IPS-NIHi11 (cell line): ENCODE measurements at regions not wholly inside any gene's neighbourhood (a gene's known extent, or its start where the extent isn't known, plus 50 kb on each side); places are given as distances from the start of the nearest gene placed in this dataset.
"Not testable (repeated sequence)": the region's sequence is repeated elsewhere in the genome, so short reads cannot be mapped to it uniquely, and the experiment has no call there.

Experiments
- DNase-seq: peaks from one replicate; pipeline ENCODE4 v3.0.0; 2012; ENCODE audit warnings: mixed read lengths, low spot score

DNA sequence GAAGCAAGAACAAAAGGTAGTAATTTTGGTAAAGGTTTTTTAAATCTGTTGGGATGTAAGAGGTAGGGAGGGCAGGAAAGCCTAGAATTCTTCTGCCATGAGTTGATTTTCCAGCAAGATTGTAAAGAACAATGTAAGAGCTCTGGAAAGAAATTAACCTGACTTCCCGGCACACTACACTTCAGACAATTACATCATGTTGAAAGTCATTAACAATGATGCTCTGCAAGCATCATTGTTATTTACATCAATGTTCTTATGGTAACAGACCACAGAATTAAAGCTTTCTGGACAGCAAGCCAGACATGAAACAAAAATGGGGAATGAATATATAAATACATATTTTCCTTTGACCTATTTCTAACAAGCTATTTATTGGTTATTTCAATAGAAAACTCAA lies 342.2 kb downstream of the CEP170 start:
- not testable (repeated sequence) for DNase-seq

- not testable (repeated sequence) for DNase-seq
Measured at GRCh38 chr1:242900558-242900957, 354.5 kb downstream of the CEP170 start.

DNA sequence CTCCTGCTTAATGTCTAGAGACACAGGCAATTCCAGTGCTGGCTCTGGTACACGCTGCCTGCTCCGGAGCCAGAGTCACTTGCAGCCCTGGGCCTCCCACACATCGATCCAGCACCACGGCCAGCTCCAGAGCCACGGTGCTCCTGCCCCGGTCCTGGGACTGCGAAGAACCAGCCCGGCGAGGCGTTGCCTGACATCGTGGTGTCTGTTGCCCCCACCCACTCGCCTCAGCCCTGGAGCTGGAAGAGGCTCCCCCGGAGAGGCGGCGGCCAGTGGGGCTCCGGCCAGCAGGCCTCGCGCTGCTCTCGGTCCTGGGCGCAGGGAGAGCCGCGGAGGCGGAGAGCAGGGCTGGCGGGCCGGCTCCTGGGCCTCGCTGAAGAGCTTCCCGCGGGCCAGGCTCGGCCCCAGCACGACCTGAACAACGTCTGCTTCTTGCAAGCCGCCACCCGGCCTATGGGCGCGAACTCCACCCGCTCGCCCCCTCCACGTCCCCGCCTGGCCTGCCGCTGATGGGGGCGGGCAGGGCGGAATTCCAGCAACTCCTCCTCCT lies 364.8 kb downstream of the CEP170 start:
- peak; percentile 64 for DNase-seq

DNA sequence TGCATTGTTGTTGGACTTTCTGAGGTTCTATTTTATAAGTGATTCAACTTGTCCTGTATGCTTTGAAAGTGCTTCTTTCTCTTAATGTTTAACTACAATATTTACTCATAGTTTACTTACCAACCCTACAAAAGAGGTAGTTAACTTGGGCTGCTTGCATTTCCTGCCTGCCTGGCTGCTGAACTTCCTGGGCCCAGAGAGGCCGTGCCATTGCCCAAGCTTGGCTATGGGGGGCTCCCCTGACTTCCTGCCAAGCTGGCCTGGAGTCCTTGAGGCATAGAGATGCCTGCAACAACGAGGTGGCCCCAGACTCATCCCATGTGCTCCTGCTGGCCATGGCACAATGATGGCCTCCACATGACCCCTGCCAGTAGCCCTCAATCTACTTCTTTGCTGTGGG lies 361.6 kb upstream of the PLD5 start:
- no peak for DNase-seq

DNA sequence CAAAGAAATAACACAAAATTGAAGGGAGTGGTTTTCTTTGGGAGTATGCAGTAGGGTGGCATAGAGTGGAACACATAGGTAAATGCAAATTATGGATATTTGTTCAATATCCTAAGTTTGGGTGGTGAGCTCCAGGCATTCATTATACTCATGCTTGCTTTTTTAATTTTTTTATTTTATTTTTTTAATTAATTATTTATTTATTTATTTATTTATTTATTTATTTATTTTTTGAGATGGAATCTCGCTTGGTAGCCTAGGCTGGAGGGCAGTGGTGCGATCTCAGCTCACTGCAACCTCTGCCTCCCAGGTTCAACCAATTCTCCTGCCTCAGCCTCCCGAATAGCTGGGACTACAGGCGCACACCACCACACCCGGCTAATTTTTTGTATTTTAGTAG lies 355.5 kb upstream of the PLD5 start:
- DNase-seq: not testable (repeated sequence)

DNA sequence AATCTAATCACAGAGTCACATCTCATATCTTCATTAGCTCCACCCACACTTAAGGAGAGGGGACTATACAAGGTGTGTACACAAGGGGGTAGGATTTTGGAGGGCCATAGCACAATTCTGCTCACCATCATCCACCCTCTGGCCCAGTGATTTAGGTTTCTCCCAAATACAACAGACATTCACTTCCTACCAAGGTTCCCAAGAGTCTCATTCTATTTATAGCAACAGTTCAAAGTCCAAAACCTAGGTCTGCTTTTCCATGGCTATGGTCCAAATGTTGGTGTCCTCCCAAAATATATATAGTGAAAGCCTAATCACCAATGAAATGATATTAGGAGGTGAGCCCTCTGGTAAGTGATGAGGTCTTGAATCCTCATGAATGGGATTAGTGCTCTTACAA lies 353.2 kb upstream of the PLD5 start:
- no peak for DNase-seq

DNA sequence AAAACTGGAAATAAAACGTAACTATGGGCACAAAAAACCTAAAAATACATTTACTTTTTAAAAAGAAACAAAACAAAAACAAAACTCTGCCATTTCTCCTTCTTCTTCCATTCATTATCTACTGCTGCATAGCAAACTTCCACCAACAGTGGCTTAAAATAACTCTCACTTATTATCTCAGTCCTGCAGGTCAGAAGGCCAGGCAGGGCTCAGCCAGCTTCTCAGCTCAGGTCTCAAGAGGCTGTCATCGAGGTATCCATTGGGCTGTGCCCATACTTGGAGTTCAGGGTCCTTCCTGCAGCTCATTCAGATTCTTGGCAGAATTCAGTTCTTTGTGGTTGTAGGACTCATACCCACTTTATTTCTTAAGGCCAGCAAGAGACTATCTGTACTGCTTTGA lies 352.7 kb upstream of the PLD5 start:
- no peak for DNase-seq

- DNase-seq: no peak
Measured at GRCh38 chr1:242876030-242876429, 351.5 kb upstream of the PLD5 start.

DNA sequence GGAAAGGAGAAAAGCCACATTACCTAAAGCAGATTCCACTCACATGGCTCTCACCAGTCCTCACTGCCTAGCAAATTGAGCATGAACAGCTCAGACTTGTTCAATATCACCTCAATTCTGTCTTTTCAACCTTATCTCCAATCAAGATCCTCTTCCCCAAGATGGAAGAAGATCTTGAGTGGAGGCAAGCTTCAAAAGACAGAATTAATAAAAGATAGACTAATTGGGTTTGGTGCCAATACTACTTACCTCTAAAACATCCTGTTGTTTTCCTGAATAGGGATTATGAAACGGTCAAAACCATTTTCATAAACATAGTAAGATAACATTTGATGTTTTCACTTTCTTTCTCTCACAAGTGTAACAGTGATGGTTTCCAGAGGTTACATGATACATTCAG lies 349.2 kb upstream of the PLD5 start:
- no peak for DNase-seq

GRCh38 chr1:242872521-242872920 lies 348.0 kb upstream of the PLD5 start:
- DNase-seq: no peak

GRCh38 chr1:242871471-242872030 lies 347.1 kb upstream of the PLD5 start:
- DNase-seq: no peak

GRCh38 chr1:242870966-242871365 lies 346.5 kb upstream of the PLD5 start:
- no peak for DNase-seq

GRCh38 chr1:242856289-242856688 lies 331.8 kb upstream of the PLD5 start:
- DNase-seq: no peak

DNA sequence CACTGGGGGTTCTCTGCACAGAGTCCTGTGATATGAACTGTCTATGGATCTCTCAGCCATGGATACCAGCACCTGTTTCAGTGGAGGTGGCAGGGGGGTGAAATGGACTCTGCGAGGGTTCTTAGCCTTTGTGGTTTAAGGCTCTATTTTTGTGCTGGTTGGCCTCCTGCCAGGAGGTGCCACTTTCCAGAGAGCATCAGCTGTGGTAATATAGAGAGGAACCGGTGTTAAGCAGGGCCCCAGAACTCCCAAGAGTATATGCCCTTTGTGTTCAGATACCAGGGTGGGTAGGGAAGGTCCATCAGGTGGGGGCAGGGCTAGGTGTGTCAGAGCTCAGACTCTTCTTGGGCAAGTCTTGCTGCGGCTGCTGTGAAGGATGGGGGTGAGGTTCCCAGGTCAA lies 330.0 kb upstream of the PLD5 start:
- no peak for DNase-seq

DNA sequence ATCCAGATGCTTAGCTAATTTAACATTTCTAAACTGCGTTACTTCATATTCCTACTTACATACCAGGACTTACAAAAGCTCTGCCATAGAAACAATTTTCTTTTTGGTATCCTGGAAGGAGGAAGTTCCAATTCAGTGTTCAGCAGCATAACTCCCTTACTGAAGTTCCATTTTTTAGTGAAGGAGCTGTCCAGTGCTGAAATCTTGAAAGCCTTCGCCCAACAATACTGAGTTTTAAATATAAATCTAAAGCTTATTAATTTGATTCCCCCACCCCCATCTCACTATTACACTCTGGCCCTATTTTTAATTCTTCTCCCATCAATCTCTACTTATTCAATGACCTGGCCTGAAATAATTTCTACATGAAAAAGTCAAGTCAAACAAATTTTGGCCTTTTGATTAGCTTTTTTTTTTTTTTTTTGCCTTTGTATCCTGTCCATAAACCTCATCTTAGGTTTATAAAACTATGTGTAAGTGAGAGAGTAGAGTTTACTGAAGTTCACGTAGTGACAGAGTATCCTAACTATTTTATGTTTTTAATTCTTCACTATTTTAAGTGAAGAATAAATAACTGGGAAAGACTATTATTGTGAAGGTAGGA lies 323.0 kb upstream of the PLD5 start:
- no peak for DNase-seq

DNA sequence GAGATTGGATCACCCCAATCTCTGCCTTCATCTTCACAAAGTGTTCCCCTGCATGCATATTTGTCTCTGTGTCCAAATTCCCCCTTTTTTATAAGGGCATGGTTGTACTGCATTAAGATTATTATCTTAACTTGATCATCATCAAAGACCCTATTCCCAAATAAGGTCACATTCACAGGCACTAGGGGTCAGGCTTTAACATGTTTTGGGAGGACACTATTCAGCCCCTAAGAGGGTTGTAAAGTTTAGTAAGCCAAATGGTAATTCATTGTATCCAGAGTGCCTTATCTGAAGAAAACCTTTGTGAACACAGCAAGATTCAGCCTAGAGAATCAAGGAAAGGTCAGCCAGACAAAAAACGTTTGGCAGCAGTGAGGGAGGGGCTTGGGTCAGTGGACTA lies 317.6 kb upstream of the PLD5 start:
- no peak for DNase-seq

DNA sequence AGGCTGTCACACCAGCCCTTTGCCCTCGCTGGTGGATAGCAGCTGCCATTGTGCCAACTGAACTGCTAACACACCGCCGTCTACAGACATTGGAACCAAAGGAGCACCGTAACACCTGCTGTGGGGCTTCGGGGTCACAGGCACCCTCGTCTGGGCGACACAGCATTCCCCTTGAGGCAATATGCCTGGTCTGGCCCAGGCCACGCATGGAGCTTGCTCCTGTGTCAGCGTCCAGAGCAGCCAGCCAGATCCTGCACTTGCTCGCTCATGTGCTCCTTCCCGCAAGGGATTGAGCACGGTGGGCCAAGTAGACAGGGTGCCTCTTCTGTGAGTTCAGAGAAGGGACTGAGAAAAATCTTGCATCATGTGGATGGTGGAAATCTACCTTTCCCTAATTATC lies 314.6 kb upstream of the PLD5 start:
- DNase-seq: no peak

DNA sequence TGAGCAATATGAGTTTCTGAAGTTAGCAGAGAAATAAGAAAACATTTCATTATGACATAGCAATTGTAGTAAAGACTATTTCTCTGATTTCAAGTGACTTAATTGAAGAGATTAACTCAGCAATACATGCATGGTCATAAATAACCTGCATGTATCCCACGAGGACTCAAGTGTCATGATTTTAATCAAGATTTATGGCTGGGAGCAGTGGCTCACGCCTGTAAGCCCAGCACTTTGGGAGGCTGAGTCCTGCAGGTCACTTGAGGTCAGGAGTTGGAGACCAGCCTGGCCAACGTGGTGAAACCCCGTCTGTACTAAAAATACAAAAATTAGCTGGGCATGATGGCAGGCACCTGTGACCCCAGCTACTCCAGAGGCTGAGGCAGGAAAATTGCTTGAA lies 311.9 kb upstream of the PLD5 start:
- no peak for DNase-seq

DNA sequence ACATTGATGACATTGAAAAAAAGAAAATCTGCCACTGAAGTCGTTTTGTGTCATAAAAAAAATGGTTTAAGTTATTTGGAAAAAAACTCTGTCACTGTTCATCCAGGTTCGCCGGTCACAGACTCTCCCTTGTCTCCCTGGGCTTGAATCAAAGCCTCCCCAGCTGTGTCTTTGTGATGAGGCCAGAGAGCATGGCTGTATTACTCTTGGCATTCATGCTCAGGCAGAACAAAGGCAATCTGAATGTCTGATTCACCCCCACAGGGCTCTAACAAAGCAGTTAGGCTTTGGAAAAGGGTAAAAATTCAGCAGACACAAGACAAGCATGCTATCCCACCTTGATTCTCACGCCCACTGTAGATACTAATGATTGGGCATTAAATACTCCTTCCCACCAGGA lies 304.3 kb upstream of the PLD5 start:
- DNase-seq: peak; percentile 54

- no peak for DNase-seq
Measured at GRCh38 chr1:242828199-242828598, 303.7 kb upstream of the PLD5 start.

DNA sequence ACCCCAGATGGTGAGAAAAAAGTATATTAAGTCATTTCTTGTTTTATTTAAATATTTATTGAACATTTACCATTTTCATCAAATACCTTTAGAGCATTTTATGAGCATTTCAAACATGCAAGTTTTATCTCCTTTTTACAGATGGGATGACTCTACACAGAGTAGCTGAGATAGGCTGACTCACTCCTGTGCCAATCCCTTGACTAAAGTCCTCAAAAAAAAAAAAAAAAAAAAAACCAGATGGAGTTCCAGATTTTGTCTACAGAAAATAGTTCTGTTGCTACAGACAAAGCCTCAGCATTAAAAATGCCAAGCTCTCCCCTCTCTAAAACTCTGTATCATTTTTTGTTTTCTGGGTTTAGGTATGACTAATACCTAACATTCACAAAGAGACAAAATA lies 303.0 kb upstream of the PLD5 start:
- no peak for DNase-seq

DNA sequence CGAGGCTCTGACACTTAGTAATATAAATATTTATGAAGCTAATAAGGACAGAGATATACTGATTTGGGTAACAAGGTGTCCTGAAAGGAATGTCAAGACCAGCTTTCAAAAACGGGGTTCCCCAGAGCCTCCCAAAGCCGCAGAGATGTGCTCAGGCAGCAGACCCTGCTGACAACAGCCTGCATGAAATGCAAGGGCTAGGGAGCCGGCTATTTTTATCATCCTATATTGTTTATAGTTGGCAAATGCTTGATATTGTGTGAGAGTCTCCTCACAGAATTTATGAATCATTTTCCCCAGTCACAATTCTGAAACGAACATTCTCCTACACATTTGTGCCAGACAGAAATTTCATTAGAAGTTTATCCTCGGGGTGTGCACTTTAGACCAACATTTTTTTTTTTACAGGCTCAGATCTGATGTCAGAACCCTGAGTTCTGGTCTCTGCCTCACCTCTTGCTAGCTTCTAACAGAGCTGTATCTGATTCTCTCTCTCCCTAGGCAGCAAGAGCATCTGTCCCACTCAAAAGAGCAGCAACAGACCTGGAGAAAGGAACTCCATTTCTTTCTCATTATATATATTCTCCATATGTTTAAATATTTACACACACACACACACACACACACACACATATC lies 302.3 kb upstream of the PLD5 start:
- DNase-seq: no peak

DNA sequence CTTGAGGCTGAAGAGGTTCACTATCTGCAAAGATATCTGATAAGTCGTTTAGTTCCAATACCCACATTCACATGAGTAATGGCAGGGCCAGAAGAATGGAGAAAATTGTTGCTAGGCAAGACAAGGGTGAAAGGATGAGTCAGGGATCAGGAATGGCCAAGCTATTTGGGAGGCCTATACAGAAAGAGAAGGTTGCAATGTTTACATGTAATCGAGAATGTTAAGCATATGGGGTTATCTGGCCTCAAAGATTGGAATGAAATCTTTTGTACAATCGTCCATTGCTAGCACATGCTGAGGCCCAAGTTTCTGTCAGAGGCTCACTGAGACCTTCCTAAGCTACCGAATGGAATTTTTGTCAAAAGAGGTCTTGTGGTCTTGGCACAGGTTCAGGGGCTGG lies 299.9 kb upstream of the PLD5 start:
- no peak for DNase-seq
